ENCODE measurements at regions not wholly inside any gene's neighbourhood (a gene's known extent, or its start where the extent isn't known, plus 50 kb on each side); places are given as distances from the start of the nearest gene placed in this dataset.

GRCh38 chr10:62648921-62649320 lies 155.6 kb upstream of the ADO start:
- POLR2A ChIA-PET = no interaction called here

DNA sequence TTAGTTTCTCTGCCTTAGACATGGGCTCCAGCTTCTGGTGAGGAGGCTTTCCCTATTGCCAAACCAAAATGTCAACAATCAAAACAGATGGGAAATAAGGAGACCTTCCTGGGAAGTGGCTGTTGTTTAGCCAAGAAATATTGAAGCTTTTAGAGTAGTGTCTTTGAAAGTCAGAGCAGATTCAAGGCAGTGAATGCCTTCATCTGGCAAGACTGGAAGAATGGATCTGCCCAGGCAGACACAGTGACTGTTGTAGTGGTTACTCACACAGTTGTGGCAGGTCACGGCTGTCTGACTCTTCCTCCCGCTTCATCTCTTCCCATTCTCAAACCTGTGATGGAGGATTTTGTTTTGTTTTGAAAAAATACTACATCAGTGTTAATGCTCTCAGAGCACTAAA lies 154.1 kb upstream of the ADO start:
- Histone ChIP-seq H3K27me3 (replicated peaks in 2 of 5; ENCODE audit: control insufficient read depth in 4 of 5, insufficient read depth in 5 of 5, low read length in 4 of 5) (no peaks in the 10 kb centered on the region), H3K9me3 (ENCODE audit: control extremely low read depth in 1 of 5, control insufficient read depth in 4 of 5, insufficient read depth in 2 of 5, low read depth in 1 of 5, low read length in 4 of 5) (peaks cover 0 to 6% (median 0%) of the 10 kb centered on the region in 5 experiments), H3K4me1 (ENCODE audit: control extremely low read depth in 1 of 4, control insufficient read depth in 4 of 4, insufficient read depth in 4 of 4, low read length in 3 of 4) (peaks cover 0 to 14% (median 3%) of the 10 kb centered on the region in 4 experiments), H3K27ac (ENCODE audit: insufficient read depth in 1 of 2, low read depth in 1 of 2, low read length in 2 of 2, poor library complexity in 1 of 2, severe bottlenecking in 2 of 2) (no peak overlapping the region), H3K36me3 (ENCODE audit: control insufficient read depth in 4 of 4, insufficient read depth in 4 of 4, low read length in 3 of 4) (no peaks in the 10 kb centered on the region), H3K4me3 (ENCODE audit: control insufficient read depth in 1 of 7, extremely low read depth in 1 of 7, insufficient read depth in 4 of 7, low read depth in 2 of 7, low read length in 6 of 7) (no peak overlapping the region)
- no CpG with 5 or more reads among the region's 2 CpGs for WGBS (ENCODE audit: insufficient coverage)
- CTCF ChIA-PET = no interaction called here
- DNase-seq = no peak
- POLR2A ChIA-PET = no interaction called here

More at GRCh38 chr10:62648921-62649320, 155.6 kb upstream of the ADO start:
- peaks cover 0 to 14% (median 3%) of the 10 kb centered on the region in 4 experiments for H3K4me1 ChIP-seq (ENCODE audit: control extremely low read depth in 1 of 4, control insufficient read depth in 4 of 4, insufficient read depth in 4 of 4, low read length in 3 of 4)
- no peak for DNase-seq
- peaks cover 0 to 4% (median 0%) of the 10 kb centered on the region in 5 experiments for H3K9me3 ChIP-seq (ENCODE audit: control extremely low read depth in 1 of 5, control insufficient read depth in 4 of 5, insufficient read depth in 2 of 5, low read depth in 1 of 5, low read length in 4 of 5)
- CTCF ChIA-PET = interaction anchor here (1.4 to 2.6 kb wide), 2 partner anchors 14 to 38 kb away, joined by 3 to 9 read pairs; no protein-coding TSS in a partner anchor
- H3K4me3 ChIP-seq (ENCODE audit: control insufficient read depth in 1 of 7, extremely low read depth in 1 of 7, insufficient read depth in 4 of 7, low read depth in 2 of 7, low read length in 6 of 7) = no peak overlapping the region
- no CpG with 5 or more reads among the region's 1 CpG for WGBS (ENCODE audit: insufficient coverage)
- no peaks in the 10 kb centered on the region for H3K27me3 ChIP-seq (replicated peaks in 2 of 5; ENCODE audit: control insufficient read depth in 4 of 5, insufficient read depth in 5 of 5, low read length in 4 of 5)
- no peaks in the 10 kb centered on the region for H3K36me3 ChIP-seq (ENCODE audit: control insufficient read depth in 4 of 4, insufficient read depth in 4 of 4, low read length in 3 of 4)
- H3K27ac ChIP-seq (ENCODE audit: insufficient read depth in 1 of 2, low read depth in 1 of 2, low read length in 2 of 2, poor library complexity in 1 of 2, severe bottlenecking in 2 of 2) = no peak overlapping the region

- no peak overlapping the region for H3K4me3 ChIP-seq (ENCODE audit: control insufficient read depth in 1 of 7, extremely low read depth in 1 of 7, insufficient read depth in 4 of 7, low read depth in 2 of 7, low read length in 6 of 7)
- H3K27ac ChIP-seq (ENCODE audit: insufficient read depth in 1 of 2, low read depth in 1 of 2, low read length in 2 of 2, poor library complexity in 1 of 2, severe bottlenecking in 2 of 2) = no peak overlapping the region
- ChIA-PET CTCF (no interaction called here), POLR2A (no interaction called here)
- no peaks in the 10 kb centered on the region for H3K36me3 ChIP-seq (ENCODE audit: control insufficient read depth in 4 of 4, insufficient read depth in 4 of 4, low read length in 3 of 4)
- no peak for DNase-seq
- H3K9me3 ChIP-seq (ENCODE audit: control extremely low read depth in 1 of 5, control insufficient read depth in 4 of 5, insufficient read depth in 2 of 5, low read depth in 1 of 5, low read length in 4 of 5) = peaks cover 0 to 6% (median 0%) of the 10 kb centered on the region in 5 experiments
- no peaks in the 10 kb centered on the region for H3K27me3 ChIP-seq (replicated peaks in 2 of 5; ENCODE audit: control insufficient read depth in 4 of 5, insufficient read depth in 5 of 5, low read length in 4 of 5)
- peaks cover 0 to 14% (median 3%) of the 10 kb centered on the region in 4 experiments for H3K4me1 ChIP-seq (ENCODE audit: control extremely low read depth in 1 of 4, control insufficient read depth in 4 of 4, insufficient read depth in 4 of 4, low read length in 3 of 4)
- WGBS (ENCODE audit: insufficient coverage) = no CpG with 5 or more reads among the region's 2 CpGs
Measured at GRCh38 chr10:62651341-62651740, 153.2 kb upstream of the ADO start.

GRCh38 chr10:62652114-62652513 lies 152.4 kb upstream of the ADO start:
- no peaks in the 10 kb centered on the region for H3K36me3 ChIP-seq (ENCODE audit: control insufficient read depth in 4 of 4, insufficient read depth in 4 of 4, low read length in 3 of 4)
- WGBS (ENCODE audit: insufficient coverage) = 100% methylated on average over 1 of the region's 2 CpGs
- no peaks in the 10 kb centered on the region for H3K27me3 ChIP-seq (replicated peaks in 2 of 5; ENCODE audit: control insufficient read depth in 4 of 5, insufficient read depth in 5 of 5, low read length in 4 of 5)
- ChIA-PET CTCF (no interaction called here), POLR2A (no interaction called here)
- peaks cover 0 to 6% (median 0%) of the 10 kb centered on the region in 5 experiments for H3K9me3 ChIP-seq (ENCODE audit: control extremely low read depth in 1 of 5, control insufficient read depth in 4 of 5, insufficient read depth in 2 of 5, low read depth in 1 of 5, low read length in 4 of 5)
- no peak overlapping the region for H3K27ac ChIP-seq (ENCODE audit: insufficient read depth in 1 of 2, low read depth in 1 of 2, low read length in 2 of 2, poor library complexity in 1 of 2, severe bottlenecking in 2 of 2)
- H3K4me3 ChIP-seq (ENCODE audit: control insufficient read depth in 1 of 7, extremely low read depth in 1 of 7, insufficient read depth in 4 of 7, low read depth in 2 of 7, low read length in 6 of 7) = no peak overlapping the region
- no peak for DNase-seq
- H3K4me1 ChIP-seq (ENCODE audit: control extremely low read depth in 1 of 4, control insufficient read depth in 4 of 4, insufficient read depth in 4 of 4, low read length in 3 of 4) = peaks cover 0 to 12% (median 2%) of the 10 kb centered on the region in 4 experiments

DNA sequence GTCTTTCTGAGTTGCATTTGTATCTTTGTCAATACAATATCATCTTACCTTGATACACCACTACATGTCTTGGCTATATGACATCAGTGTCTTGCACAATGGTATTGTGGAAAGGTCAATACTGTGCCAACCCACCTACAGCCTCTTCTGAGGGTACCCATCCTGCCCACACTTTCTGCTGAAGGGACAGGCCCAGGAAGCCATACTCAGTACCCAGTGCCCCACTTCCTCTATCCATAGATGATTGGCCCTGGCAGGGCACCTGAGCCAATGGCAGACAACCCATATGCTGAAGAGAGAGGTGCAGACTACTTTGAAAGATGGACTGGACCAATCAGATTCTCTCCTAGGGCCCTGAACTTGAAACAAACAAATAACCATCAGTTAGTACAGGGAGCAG lies 152.0 kb upstream of the ADO start:
- ChIA-PET CTCF (no interaction called here), POLR2A (no interaction called here)
- H3K27ac ChIP-seq (ENCODE audit: insufficient read depth in 1 of 2, low read depth in 1 of 2, low read length in 2 of 2, poor library complexity in 1 of 2, severe bottlenecking in 2 of 2) = no peak overlapping the region
- H3K36me3 ChIP-seq (ENCODE audit: control insufficient read depth in 4 of 4, insufficient read depth in 4 of 4, low read length in 3 of 4) = no peaks in the 10 kb centered on the region
- no peaks in the 10 kb centered on the region for H3K27me3 ChIP-seq (replicated peaks in 2 of 5; ENCODE audit: control insufficient read depth in 4 of 5, insufficient read depth in 5 of 5, low read length in 4 of 5)
- no peak overlapping the region for H3K4me3 ChIP-seq (ENCODE audit: control insufficient read depth in 1 of 7, extremely low read depth in 1 of 7, insufficient read depth in 4 of 7, low read depth in 2 of 7, low read length in 6 of 7)
- H3K9me3 ChIP-seq (ENCODE audit: control extremely low read depth in 1 of 5, control insufficient read depth in 4 of 5, insufficient read depth in 2 of 5, low read depth in 1 of 5, low read length in 4 of 5) = peaks cover 0 to 6% (median 0%) of the 10 kb centered on the region in 5 experiments
- DNase-seq = no peak
- H3K4me1 ChIP-seq (ENCODE audit: control extremely low read depth in 1 of 4, control insufficient read depth in 4 of 4, insufficient read depth in 4 of 4, low read length in 3 of 4) = peaks cover 0 to 8% (median under 1%) of the 10 kb centered on the region in 4 experiments

- WGBS (ENCODE audit: insufficient coverage) = 77% methylated on average over 6 of the region's 6 CpGs
- H3K27me3 ChIP-seq (replicated peaks in 2 of 5; ENCODE audit: control insufficient read depth in 4 of 5, insufficient read depth in 5 of 5, low read length in 4 of 5) = no peaks in the 10 kb centered on the region
- H3K4me1 ChIP-seq (ENCODE audit: control extremely low read depth in 1 of 4, control insufficient read depth in 4 of 4, insufficient read depth in 4 of 4, low read length in 3 of 4) = peaks cover 0 to 7% (median 0%) of the 10 kb centered on the region in 4 experiments
- POLR2A ChIA-PET = no interaction called here
- no peak overlapping the region for H3K27ac ChIP-seq (ENCODE audit: insufficient read depth in 1 of 2, low read depth in 1 of 2, low read length in 2 of 2, poor library complexity in 1 of 2, severe bottlenecking in 2 of 2)
- H3K9me3 ChIP-seq (ENCODE audit: control extremely low read depth in 1 of 5, control insufficient read depth in 4 of 5, insufficient read depth in 2 of 5, low read depth in 1 of 5, low read length in 4 of 5) = peaks cover 0 to 6% (median 0%) of the 10 kb centered on the region in 5 experiments
- DNase-seq = peak in 1 of 3 donors; percentile 47
- CTCF ChIA-PET = no interaction called here
- H3K4me3 ChIP-seq (ENCODE audit: control insufficient read depth in 1 of 7, extremely low read depth in 1 of 7, insufficient read depth in 4 of 7, low read depth in 2 of 7, low read length in 6 of 7) = no peak overlapping the region
- no peaks in the 10 kb centered on the region for H3K36me3 ChIP-seq (ENCODE audit: control insufficient read depth in 4 of 4, insufficient read depth in 4 of 4, low read length in 3 of 4)
Measured at GRCh38 chr10:62653254-62653653, 151.3 kb upstream of the ADO start.

DNA sequence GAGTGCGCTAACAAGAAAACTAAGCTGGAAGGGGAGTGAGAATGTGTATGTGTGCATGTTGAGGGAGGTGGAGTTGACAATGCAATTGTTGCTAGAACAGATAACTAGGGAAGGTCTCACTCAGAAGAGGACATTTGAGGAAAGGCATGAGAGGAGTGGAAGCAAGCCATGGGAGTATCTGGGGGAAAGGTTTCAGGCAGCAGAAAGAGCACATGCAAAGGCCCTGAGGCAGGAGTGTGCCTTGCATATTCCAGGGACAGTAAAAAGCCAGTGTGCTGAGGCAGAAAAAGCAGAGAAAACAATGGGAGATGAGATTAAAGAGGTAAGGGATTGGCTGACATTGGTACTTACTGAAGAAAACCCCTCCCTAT lies 149.6 kb upstream of the ADO start:
- no peak overlapping the region for H3K4me3 ChIP-seq (ENCODE audit: control insufficient read depth in 1 of 7, extremely low read depth in 1 of 7, insufficient read depth in 4 of 7, low read depth in 2 of 7, low read length in 6 of 7)
- H3K27me3 ChIP-seq (replicated peaks in 2 of 5; ENCODE audit: control insufficient read depth in 4 of 5, insufficient read depth in 5 of 5, low read length in 4 of 5) = no peaks in the 10 kb centered on the region
- no peak for DNase-seq
- H3K27ac ChIP-seq (ENCODE audit: insufficient read depth in 1 of 2, low read depth in 1 of 2, low read length in 2 of 2, poor library complexity in 1 of 2, severe bottlenecking in 2 of 2) = no peak overlapping the region
- CTCF ChIA-PET = interaction anchor here (0.5 kb wide), 1 partner anchor 14 kb away, joined by 3 read pairs; no protein-coding TSS in a partner anchor
- 100% methylated on average over 1 of the region's 1 CpG for WGBS (ENCODE audit: insufficient coverage)
- POLR2A ChIA-PET = no interaction called here
- no peaks in the 10 kb centered on the region for H3K4me1 ChIP-seq (ENCODE audit: control extremely low read depth in 1 of 4, control insufficient read depth in 4 of 4, insufficient read depth in 4 of 4, low read length in 3 of 4)
- peaks cover 0 to 6% (median 0%) of the 10 kb centered on the region in 5 experiments for H3K9me3 ChIP-seq (ENCODE audit: control extremely low read depth in 1 of 5, control insufficient read depth in 4 of 5, insufficient read depth in 2 of 5, low read depth in 1 of 5, low read length in 4 of 5)
- H3K36me3 ChIP-seq (ENCODE audit: control insufficient read depth in 4 of 4, insufficient read depth in 4 of 4, low read length in 3 of 4) = no peaks in the 10 kb centered on the region

Measured in common myeloid progenitor, CD34-positive (primary cell).